K562 (cell line): ENCODE measurements at regions not wholly inside any gene's neighbourhood (a gene's known extent, or its start where the extent isn't known, plus 50 kb on each side); places are given as distances from the start of the nearest gene placed in this dataset.

ENCODE experiments used
- ATAC-seq: fragments of 200-7000 bp; cut with Tn5 transposase; 3 replicates; pipeline ENCODE4 v1.9.1; 2020; ENCODE audit warnings: moderate library complexity
- BruUV-seq: library from RNA; stranded (reverse); fragments of 400-500 nt; replicated peaks from 2 replicates; lab custom pipeline; 2021; lab: Mats Ljungman, UMichigan
- CTCF ChIA-PET: fragments of 300-600 bp; formaldehyde crosslinking; extraction: SDS; loops from one replicate; lab custom pipeline; 2021; ENCODE audit warnings: low intra/inter-chr PET ratio; lab: Yijun Ruan, JAX
- POLR2A ChIA-PET: fragments of 300-600, 350-650 bp; sonication (Branson Sonifier 250); formaldehyde crosslinking; extraction: SDS; loops from one replicate; lab custom pipeline; 2021; ENCODE audit warnings: antibody characterized with exemption, inconsistent platforms; lab: Yijun Ruan, JAX
- DNase-seq, 4 experiments: peaks; one replicate each; pipeline versions ENCODE4 v3.0.0 to v3.0.0-alpha.2; 2011 to 2018; ENCODE audit warnings: low spot score in 3 of 4, mixed read lengths in 3 of 4; ENCODE audit errors: extremely low read depth in 1 of 4
- FAIRE-seq: peaks from 2 replicates; lab custom pipeline; 2011; peaks lifted over from hg19 to GRCh38; lab: Jason Lieb, UNC
- H2AFZ ChIP-seq: 2 replicates; pipeline ENCODE4 v1.6.0; 2011; ENCODE audit warnings: low read depth, low read length, control low read depth, inconsistent platforms
- H3K27ac ChIP-seq: fragments of 200-600 bp; 3 replicates; pipeline ENCODE4 v1.8.0; 2011; ENCODE audit warnings: low read depth, mild to moderate bottlenecking, control low read depth, inconsistent platforms, low read length, moderate library complexity, mixed read lengths; ENCODE audit errors: extremely low read depth
- H3K27me3 ChIP-seq, 2 experiments: fragments of 300-600 bp in 1 of 2; 2 replicates in 1 of 2; 3 replicates in 1 of 2; pipeline versions ENCODE4 v1.6.0 to v1.8.0; 2011; ENCODE audit warnings: inconsistent platforms in 2 of 2, low read length in 2 of 2, mild to moderate bottlenecking in 1 of 2, mixed read lengths in 1 of 2, moderate library complexity in 1 of 2; ENCODE audit not compliant: control insufficient read depth in 2 of 2, insufficient read depth in 2 of 2
- H3K36me3 ChIP-seq: fragments of 300-600 bp; 3 replicates; pipeline ENCODE4 v1.8.0; 2011; ENCODE audit warnings: mild to moderate bottlenecking, low read length, inconsistent platforms; ENCODE audit not compliant: control insufficient read depth, insufficient read depth
- H3K4me1 ChIP-seq, 2 experiments: fragments of 200-600 bp in 1 of 2; replicated peaks in 1 of 2; 2 replicates in 1 of 2; 3 replicates in 1 of 2; pipeline versions ENCODE4 v1.5.1 to v1.8.0; 2011; ENCODE audit warnings: inconsistent platforms in 2 of 2, low read length in 2 of 2, mild to moderate bottlenecking in 1 of 2, mixed read lengths in 1 of 2, moderate library complexity in 1 of 2; ENCODE audit not compliant: control insufficient read depth in 2 of 2, insufficient read depth in 2 of 2
- H3K4me2 ChIP-seq: 2 replicates; pipeline ENCODE4 v1.6.1; 2011; ENCODE audit warnings: low read length, control low read depth, inconsistent platforms, mixed read lengths; ENCODE audit not compliant: insufficient read depth
- H3K4me3 ChIP-seq: fragments of 200-600 bp; sonication (generic), shearing (Covaris generic); 2 replicates; pipeline ENCODE4 v1.5.1; 2016; ENCODE audit warnings: control low read depth, inconsistent platforms
- H3K79me2 ChIP-seq: fragments of 200-600 bp; 3 replicates; pipeline ENCODE4 v1.8.0; 2011; ENCODE audit warnings: low read length, inconsistent platforms; ENCODE audit not compliant: control insufficient read depth, insufficient read depth
- H3K9ac ChIP-seq, 2 experiments: 2 replicates each; pipeline versions ENCODE4 v1.6.0 to v1.6.1; 2011; ENCODE audit warnings: low read depth in 2 of 2, low read length in 2 of 2, control low read depth in 1 of 2, inconsistent platforms in 1 of 2, mild to moderate bottlenecking in 1 of 2, mixed read lengths in 1 of 2; ENCODE audit not compliant: insufficient read depth in 1 of 2
- H3K9me1 ChIP-seq: one replicate; pipeline ENCODE4 v1.6.0; 2011; ENCODE audit warnings: inconsistent platforms, mild to moderate bottlenecking, low read length, moderate library complexity; ENCODE audit not compliant: control insufficient read depth, insufficient read depth
- H3K9me3 ChIP-seq: replicated peaks from 2 replicates; pipeline ENCODE4 v1.5.1; 2011; ENCODE audit warnings: low read depth, low read length, inconsistent platforms; ENCODE audit not compliant: control insufficient read depth, insufficient read depth
- H4K20me1 ChIP-seq: replicated peaks from 2 replicates; pipeline ENCODE4 v1.6.1; 2011; ENCODE audit warnings: low read length, inconsistent platforms, mixed read lengths; ENCODE audit not compliant: control insufficient read depth, insufficient read depth
- CBFB ChIP-seq: sonication (generic); formaldehyde crosslinking; IDR thresholded peaks from 2 replicates; pipeline ENCODE4 v1.4.0; 2020; ENCODE audit warnings: mild to moderate bottlenecking, missing genetic modification reagents
- MECOM ChIP-seq: fragments of 250-450 bp; sonication (Bioruptor Pico); IDR thresholded peaks from 2 replicates; pipeline ENCODE4 v1.8.0; 2022; ENCODE audit warnings: inconsistent platforms
- MLLT1 ChIP-seq, 2 experiments: fragments of 450-650 bp; IDR thresholded peaks; 2 replicates each; pipeline ENCODE4 v1.6.1; 2016
- NRF1 ChIP-seq, 2 experiments: fragments of 450-650 bp; IDR thresholded peaks in 1 of 2; conservative IDR thresholded peaks in 1 of 2; 2 replicates each; pipeline ENCODE4 v1.6.1; 2014; ENCODE audit warnings: mild to moderate bottlenecking in 2 of 2
- NUFIP1 ChIP-seq: fragments of 450-650 bp; IDR thresholded peaks from 2 replicates; pipeline ENCODE4 v1.6.1; 2018; ENCODE audit not compliant: partially characterized antibody
- SIN3B ChIP-seq: fragments of 450-650 bp; IDR thresholded peaks from 2 replicates; pipeline ENCODE4 v1.6.1; 2017; ENCODE audit warnings: low read depth, mild to moderate bottlenecking, moderate library complexity
- ZEB2 ChIP-seq: fragments of 450-650 bp; IDR thresholded peaks from 2 replicates; pipeline ENCODE4 v1.6.1; 2016
- ZFPM2 ChIP-seq: fragments of 250-450 bp; sonication (Bioruptor Pico); IDR thresholded peaks from 2 replicates; pipeline ENCODE4 v1.5.1; 2022; ENCODE audit warnings: mild to moderate bottlenecking
- WGBS: fragments of 100-300 bp; shearing (Covaris generic); methylation state at CpG from one replicate; pipeline ENCODE4 v1.1.6; 2016; ENCODE audit warnings: low coverage, mixed read lengths; ENCODE audit not compliant: insufficient coverage; ENCODE audit errors: missing lambda C conversion rate; 5-methylcytosine and 5-hydroxymethylcytosine counted together
- in situ Hi-C: fragments of 300-500 bp; cut with MboI; formaldehyde crosslinking; loops from 4 replicates; pipeline ENCODE4 v1.15.0; 2018; ENCODE audit warnings: inconsistent platforms, mixed read lengths
- intact Hi-C: fragments of 100-400 bp; cut with micrococcal nuclease; formaldehyde crosslinking; loops from 2 replicates; pipeline ENCODE4 v1.14.2; 2022
- TF ChIP-seq, protein P1 (sequence below), 3 experiments: fragments of 200-800 bp in 1 of 3; sonication (Bioruptor generic) in 1 of 3; sonication (generic) in 1 of 3; formaldehyde crosslinking in 1 of 3; IDR thresholded peaks; 2 replicates each; pipeline versions ENCODE4 v1.6.1 to v1.8.0; 2016 to 2022; ENCODE audit warnings: mild to moderate bottlenecking in 2 of 3, missing compliant biosample characterization in 2 of 3, missing genetic modification characterization in 2 of 3, missing genetic modification reagents in 1 of 3
- TF ChIP-seq, protein P2 (sequence below): sonication (generic); formaldehyde crosslinking; IDR thresholded peaks from 2 replicates; pipeline ENCODE4 v1.8.0; 2022; ENCODE audit warnings: missing genetic modification reagents, mild to moderate bottlenecking, borderline replicate concordance

DNA sequence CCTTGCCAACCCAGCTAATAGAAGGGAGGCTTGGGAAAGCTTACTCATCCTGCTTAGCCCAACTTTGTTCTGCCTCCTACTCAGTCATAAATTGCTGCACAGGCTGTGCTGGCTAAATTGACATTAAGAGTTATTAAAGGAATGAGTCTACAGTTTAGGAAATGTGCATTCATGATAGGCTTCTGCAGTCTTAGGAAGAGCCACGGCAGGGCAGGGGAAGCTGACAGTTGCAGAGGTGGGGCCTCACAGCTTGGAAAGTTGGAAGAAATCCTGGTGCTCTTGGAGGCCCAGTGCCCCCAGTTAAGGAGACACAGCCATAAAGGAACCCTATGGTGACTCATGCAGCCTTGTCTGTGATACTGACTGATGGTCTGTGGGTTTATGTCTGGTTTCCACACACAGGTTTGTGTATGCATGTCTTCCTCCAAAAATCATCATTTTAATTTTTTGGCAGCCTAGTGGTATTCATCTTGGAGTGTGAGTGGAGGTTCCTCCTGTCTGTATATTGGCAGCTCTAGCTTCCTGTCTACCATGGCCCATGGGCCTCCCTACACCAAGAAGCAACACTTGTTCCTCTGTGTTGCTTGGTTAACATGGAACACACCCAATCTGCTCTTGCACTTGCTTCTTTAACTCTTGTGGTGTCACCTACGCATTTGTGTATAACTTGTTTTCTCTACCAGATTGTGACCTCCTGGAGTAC is 135.0 kb upstream of the KL start:
- H3K9me3 ChIP-seq: no peaks in the 10 kb centered on the region
- 0% methylated on average over 2 of the region's 2 CpGs for WGBS
- ChIA-PET CTCF (no interaction called here), POLR2A (no interaction called here)
- intact Hi-C loops: no loop called here
- H3K4me1 ChIP-seq: no peaks in the 10 kb centered on the region
- no peaks in the 10 kb centered on the region for H4K20me1 ChIP-seq
- TF ChIP-seq, protein P1, sequence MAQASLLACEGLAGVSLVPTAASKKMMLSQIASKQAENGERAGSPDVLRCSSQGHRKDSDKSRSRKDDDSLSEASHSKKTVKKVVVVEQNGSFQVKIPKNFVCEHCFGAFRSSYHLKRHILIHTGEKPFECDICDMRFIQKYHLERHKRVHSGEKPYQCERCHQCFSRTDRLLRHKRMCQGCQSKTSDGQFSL (CRISPR knock-in tag; IDR thresholded peaks at IDR 0.05): no peak
- TF ChIP-seq, protein P1 (tag; IDR thresholded peaks at IDR 0.05): no peak
- TF ChIP-seq NRF1 (conservative IDR thresholded peaks at IDR 0.05 in 1 of 2, IDR thresholded peaks at IDR 0.05 in 1 of 2) (no peak), ZFPM2 (no peak), NUFIP1 (no peak), MECOM (no peak), CBFB (CRISPR knock-in tag) (no peak), ZEB2 (no peak), SIN3B (no peak), MLLT1 (IDR thresholded peaks at IDR 0.05) (no peak)
- TF ChIP-seq, protein P2, sequence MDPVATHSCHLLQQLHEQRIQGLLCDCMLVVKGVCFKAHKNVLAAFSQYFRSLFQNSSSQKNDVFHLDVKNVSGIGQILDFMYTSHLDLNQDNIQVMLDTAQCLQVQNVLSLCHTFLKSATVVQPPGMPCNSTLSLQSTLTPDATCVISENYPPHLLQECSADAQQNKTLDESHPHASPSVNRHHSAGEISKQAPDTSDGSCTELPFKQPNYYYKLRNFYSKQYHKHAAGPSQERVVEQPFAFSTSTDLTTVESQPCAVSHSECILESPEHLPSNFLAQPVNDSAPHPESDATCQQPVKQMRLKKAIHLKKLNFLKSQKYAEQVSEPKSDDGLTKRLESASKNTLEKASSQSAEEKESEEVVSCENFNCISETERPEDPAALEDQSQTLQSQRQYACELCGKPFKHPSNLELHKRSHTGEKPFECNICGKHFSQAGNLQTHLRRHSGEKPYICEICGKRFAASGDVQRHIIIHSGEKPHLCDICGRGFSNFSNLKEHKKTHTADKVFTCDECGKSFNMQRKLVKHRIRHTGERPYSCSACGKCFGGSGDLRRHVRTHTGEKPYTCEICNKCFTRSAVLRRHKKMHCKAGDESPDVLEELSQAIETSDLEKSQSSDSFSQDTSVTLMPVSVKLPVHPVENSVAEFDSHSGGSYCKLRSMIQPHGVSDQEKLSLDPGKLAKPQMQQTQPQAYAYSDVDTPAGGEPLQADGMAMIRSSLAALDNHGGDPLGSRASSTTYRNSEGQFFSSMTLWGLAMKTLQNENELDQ (CRISPR knock-in tag): no peak
- H3K9ac ChIP-seq: no peak overlapping the region
- H3K9me1 ChIP-seq: no peaks in the 10 kb centered on the region
- H3K4me2 ChIP-seq: no peak overlapping the region
- no peaks in the 10 kb centered on the region for H3K79me2 ChIP-seq
- ATAC-seq (no peak), FAIRE-seq (no peak), DNase-seq (no peak)
- in situ Hi-C loops: no loop called here
- H3K4me3 ChIP-seq: no peak overlapping the region
- no peak overlapping the region for H3K27ac ChIP-seq
- H2AFZ ChIP-seq: no peak overlapping the region
- H3K27me3 ChIP-seq: no peaks in the 10 kb centered on the region
- BruUV-seq: no TSS peak
- H3K36me3 ChIP-seq: no peaks in the 10 kb centered on the region
